DND-41 (cell line): ENCODE measurements at regions not wholly inside any gene's neighbourhood (a gene's known extent, or its start where the extent isn't known, plus 50 kb on each side); places are given as distances from the start of the nearest gene placed in this dataset.

Experiments used
- ATAC-seq: fragments of 200-7000 bp; cut with Tn5 transposase; 3 replicates; pipeline ENCODE4 v1.9.1; 2021; ENCODE audit warnings: low read depth; ENCODE audit not compliant: insufficient read depth
- DNase-seq: peaks from one replicate; pipeline ENCODE4 v3.0.0-alpha.2; 2020
- H2AFZ ChIP-seq: 2 replicates; pipeline ENCODE4 v1.6.0; 2012; ENCODE audit warnings: low read depth, low read length
- H3K27ac ChIP-seq: 2 replicates; pipeline ENCODE4 v1.5.1; 2012; ENCODE audit warnings: low read length, inconsistent platforms
- H3K27me3 ChIP-seq: fragments of 200-600 bp; sonication (generic); 2 replicates; pipeline ENCODE4 v1.6.0; 2012; ENCODE audit warnings: low read length, mild to moderate bottlenecking, inconsistent platforms; ENCODE audit not compliant: insufficient read depth, poor library complexity
- H3K36me3 ChIP-seq: 2 replicates; pipeline ENCODE4 v1.5.1; 2012; ENCODE audit warnings: low read length, inconsistent platforms; ENCODE audit not compliant: insufficient read depth
- H3K4me1 ChIP-seq: 2 replicates; pipeline ENCODE4 v1.5.1; 2012; ENCODE audit warnings: mild to moderate bottlenecking, low read length; ENCODE audit not compliant: insufficient read depth
- H3K4me2 ChIP-seq: 2 replicates; pipeline ENCODE4 v1.6.0; 2012; ENCODE audit warnings: mild to moderate bottlenecking, moderate library complexity, low read length, inconsistent platforms; ENCODE audit not compliant: insufficient read depth
- H3K4me3 ChIP-seq, 2 experiments: fragments of 200-600 bp in 1 of 2; shearing (Covaris generic) in 1 of 2; 2 replicates each; pipeline ENCODE4 v1.5.1; 2012 to 2016; ENCODE audit warnings: inconsistent platforms in 2 of 2, low read length in 2 of 2, mild to moderate bottlenecking in 2 of 2, low read depth in 1 of 2, moderate library complexity in 1 of 2
- H3K79me2 ChIP-seq: 2 replicates; pipeline ENCODE4 v1.6.0; 2012; ENCODE audit warnings: low read length, inconsistent platforms; ENCODE audit not compliant: insufficient read depth
- H3K9ac ChIP-seq: 2 replicates; pipeline ENCODE4 v1.6.0; 2012; ENCODE audit warnings: low read depth, mild to moderate bottlenecking, inconsistent platforms, low read length, moderate library complexity
- H3K9me3 ChIP-seq: 2 replicates; pipeline ENCODE4 v1.5.1; 2012; ENCODE audit warnings: low read length, moderate library complexity, mild to moderate bottlenecking, inconsistent platforms; ENCODE audit not compliant: insufficient read depth, severe bottlenecking
- H4K20me1 ChIP-seq: 2 replicates; pipeline ENCODE4 v1.6.0; 2012; ENCODE audit warnings: low read length; ENCODE audit not compliant: insufficient read depth
- CTCF ChIP-seq: IDR thresholded peaks from 2 replicates; pipeline ENCODE4 v1.5.1; 2012; ENCODE audit warnings: borderline replicate concordance, low read length, moderate library complexity, mild to moderate bottlenecking; ENCODE audit not compliant: poor library complexity, severe bottlenecking; ENCODE audit errors: extremely low read depth
- EZH2 ChIP-seq: IDR thresholded peaks from 3 replicates; pipeline ENCODE4 v1.6.1; 2012; ENCODE audit warnings: borderline replicate concordance, low read depth, mild to moderate bottlenecking, moderate library complexity, low read length, inconsistent platforms; ENCODE audit not compliant: severe bottlenecking

GRCh38 chr12:45548426-45548825, 181.1 kb upstream of the ARID2 start:
- no peak for ATAC-seq
- Histone ChIP-seq H3K4me3 (no peak overlapping the region), H3K36me3 (no peaks in the 10 kb centered on the region), H3K27me3 (no peaks in the 10 kb centered on the region), H4K20me1 (no peaks in the 10 kb centered on the region), H2AFZ (no peak overlapping the region), H3K27ac (no peak overlapping the region), H3K9ac (no peak overlapping the region), H3K4me1 (peaks cover 15% of the 10 kb centered on the region), H3K9me3 (no peaks in the 10 kb centered on the region), H3K4me2 (no peak overlapping the region), H3K79me2 (no peaks in the 10 kb centered on the region)
- no peak for DNase-seq
- TF ChIP-seq CTCF (no peak), EZH2 (no peak)

- peak; percentile 79 for ATAC-seq
- Histone ChIP-seq H3K9ac (no peak overlapping the region), H3K4me3 (no peak overlapping the region)
Measured at GRCh38 chr12:45549337-45549902, 180.1 kb upstream of the ARID2 start.

GRCh38 chr12:45553204-45553603, 176.3 kb upstream of the ARID2 start:
- no peak overlapping the region for H3K4me3 ChIP-seq
- no peak overlapping the region for H2AFZ ChIP-seq
- no peak for ATAC-seq
- H3K27me3 ChIP-seq: no peaks in the 10 kb centered on the region
- no peak overlapping the region for H3K9ac ChIP-seq
- peaks cover 8% of the 10 kb centered on the region for H3K4me1 ChIP-seq
- no peak overlapping the region for H3K27ac ChIP-seq
- no peak for TF ChIP-seq CTCF
- TF ChIP-seq EZH2: no peak
- H3K79me2 ChIP-seq: no peaks in the 10 kb centered on the region
- DNase-seq: no peak
- H3K4me2 ChIP-seq: no peak overlapping the region
- no peaks in the 10 kb centered on the region for H3K9me3 ChIP-seq
- no peaks in the 10 kb centered on the region for H3K36me3 ChIP-seq
- no peaks in the 10 kb centered on the region for H4K20me1 ChIP-seq

More at GRCh38 chr12:45549337-45549902, 180.1 kb upstream of the ARID2 start:
- Histone ChIP-seq H4K20me1 (no peaks in the 10 kb centered on the region), H3K79me2 (no peaks in the 10 kb centered on the region), H3K4me1 (peaks cover 8% of the 10 kb centered on the region), H2AFZ (no peak overlapping the region), H3K4me2 (no peak overlapping the region), H3K27me3 (no peaks in the 10 kb centered on the region), H3K27ac (no peak overlapping the region), H3K9me3 (no peaks in the 10 kb centered on the region), H3K36me3 (no peaks in the 10 kb centered on the region)
- TF ChIP-seq CTCF (peak; percentile 49), EZH2 (no peak)
- DNase-seq: peak; percentile 57
